GM21423 (cell line): ENCODE measurements at regions not wholly inside any gene's neighbourhood (a gene's known extent, or its start where the extent isn't known, plus 50 kb on each side); places are given as distances from the start of the nearest gene placed in this dataset.
"Not testable (repeated sequence)": the region's sequence is repeated elsewhere in the genome, so short reads cannot be mapped to it uniquely, and the experiment has no call there.

Source experiments
- ATAC-seq: cut with Tn5 transposase; IDR thresholded peaks from one replicate; pipeline ENCODE4 v1.9.1; 2021; ENCODE audit warnings: mild to moderate bottlenecking, moderate library complexity; ENCODE audit not compliant: unreplicated experiment

DNA sequence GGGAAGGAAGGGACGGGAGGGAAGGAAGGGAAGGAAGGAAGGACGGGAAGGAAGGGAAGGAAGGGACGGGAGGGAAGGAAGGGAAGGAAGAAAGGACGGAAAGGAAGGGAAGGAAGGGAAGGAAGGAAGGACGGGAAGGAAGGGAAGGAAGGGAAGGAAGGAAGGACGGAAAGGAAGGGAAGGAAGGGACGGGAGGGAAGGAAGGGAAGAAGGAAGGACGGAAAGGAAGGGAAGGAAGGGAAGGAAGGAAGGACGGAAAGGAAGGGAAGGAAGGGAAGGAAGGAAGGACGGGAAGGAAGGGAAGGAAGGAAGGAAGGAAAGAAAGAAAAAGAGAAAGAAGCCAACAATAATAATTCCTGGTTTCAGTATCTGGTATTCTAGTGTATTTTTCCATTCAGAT is 863.8 kb upstream of the WWC1 start:
- ATAC-seq = not testable (repeated sequence)

DNA sequence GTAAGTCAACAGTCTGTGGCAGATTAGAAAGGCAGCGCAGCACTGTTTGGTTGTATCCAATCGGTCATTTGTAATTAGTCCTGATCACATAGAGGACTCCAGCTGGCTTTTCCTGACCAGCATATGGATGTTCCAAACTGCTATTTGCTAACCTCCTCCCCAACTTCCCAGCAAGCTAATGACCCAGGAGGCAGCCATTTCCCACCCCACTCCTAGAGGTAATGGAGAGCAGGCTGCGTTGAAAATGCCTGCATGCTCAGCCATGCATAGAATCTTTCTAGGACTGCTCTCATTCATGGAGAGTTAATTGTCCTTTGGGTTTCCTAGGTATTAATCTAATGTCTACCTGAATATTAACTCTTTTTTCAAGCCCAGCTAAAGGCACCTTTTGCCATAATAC is 850.6 kb upstream of the WWC1 start:
- ATAC-seq = no peak

DNA sequence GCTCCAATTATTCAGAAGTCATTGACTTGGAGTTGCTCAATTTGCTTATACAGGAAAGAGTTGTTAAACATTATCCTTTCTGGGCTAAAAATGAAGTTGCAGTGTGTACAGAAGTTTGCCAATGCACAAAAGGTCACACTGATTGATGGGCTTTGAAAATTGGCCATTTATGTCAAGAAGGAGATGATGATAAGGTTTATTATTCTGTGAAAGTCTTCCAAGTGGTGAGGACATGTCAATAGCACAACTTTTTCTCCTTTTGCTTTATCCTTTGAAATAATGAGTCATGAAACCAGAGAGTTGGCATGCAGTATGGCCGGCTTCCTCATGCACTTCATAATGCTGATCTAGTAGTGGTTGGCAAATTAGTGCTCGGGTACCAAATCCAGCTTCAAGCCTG is 848.5 kb upstream of the WWC1 start:
- no peak for ATAC-seq

GRCh38 chr5:167447466-167448375 is 843.7 kb upstream of the WWC1 start:
- ATAC-seq = no peak

DNA sequence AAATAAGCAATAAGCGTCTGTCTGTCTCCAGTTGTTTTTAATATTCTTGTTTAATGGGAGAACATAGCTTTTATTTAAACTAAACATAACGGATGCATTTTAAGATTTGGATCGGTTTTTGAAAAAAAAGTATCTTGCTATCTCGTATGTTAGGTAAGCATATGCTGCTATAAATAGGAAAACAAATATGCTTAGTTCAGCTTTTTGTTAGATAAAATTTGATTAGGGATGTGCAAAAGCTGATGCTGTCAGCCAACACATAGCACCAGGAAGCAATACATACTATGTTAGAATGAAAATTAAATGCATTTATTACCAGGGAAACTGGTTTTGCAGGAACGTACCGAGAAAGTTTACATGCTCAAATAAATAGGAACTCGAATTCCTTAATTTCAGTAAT is 843.1 kb upstream of the WWC1 start:
- ATAC-seq = no peak

DNA sequence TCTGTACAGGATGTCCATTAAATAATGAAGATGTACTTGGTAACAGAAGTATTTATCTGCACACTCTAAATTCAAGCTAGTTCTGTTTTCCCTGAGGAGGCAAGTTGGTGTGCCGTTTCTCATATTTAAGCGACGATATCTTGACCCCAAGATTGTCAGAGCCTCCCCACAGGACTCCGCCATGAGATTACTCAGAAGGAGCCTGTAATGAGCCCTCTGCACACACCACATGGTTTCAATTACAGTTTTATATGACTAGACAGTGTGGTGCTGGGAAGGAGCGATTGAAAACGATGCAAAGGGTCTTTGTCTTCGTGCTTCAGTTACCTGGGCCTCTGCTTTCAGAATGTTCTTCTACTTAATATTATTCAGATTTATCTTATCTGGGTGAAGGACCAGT is 840.4 kb upstream of the WWC1 start:
- no peak for ATAC-seq

GRCh38 chr5:167452136-167452535 is 839.3 kb upstream of the WWC1 start:
- ATAC-seq = no peak

DNA sequence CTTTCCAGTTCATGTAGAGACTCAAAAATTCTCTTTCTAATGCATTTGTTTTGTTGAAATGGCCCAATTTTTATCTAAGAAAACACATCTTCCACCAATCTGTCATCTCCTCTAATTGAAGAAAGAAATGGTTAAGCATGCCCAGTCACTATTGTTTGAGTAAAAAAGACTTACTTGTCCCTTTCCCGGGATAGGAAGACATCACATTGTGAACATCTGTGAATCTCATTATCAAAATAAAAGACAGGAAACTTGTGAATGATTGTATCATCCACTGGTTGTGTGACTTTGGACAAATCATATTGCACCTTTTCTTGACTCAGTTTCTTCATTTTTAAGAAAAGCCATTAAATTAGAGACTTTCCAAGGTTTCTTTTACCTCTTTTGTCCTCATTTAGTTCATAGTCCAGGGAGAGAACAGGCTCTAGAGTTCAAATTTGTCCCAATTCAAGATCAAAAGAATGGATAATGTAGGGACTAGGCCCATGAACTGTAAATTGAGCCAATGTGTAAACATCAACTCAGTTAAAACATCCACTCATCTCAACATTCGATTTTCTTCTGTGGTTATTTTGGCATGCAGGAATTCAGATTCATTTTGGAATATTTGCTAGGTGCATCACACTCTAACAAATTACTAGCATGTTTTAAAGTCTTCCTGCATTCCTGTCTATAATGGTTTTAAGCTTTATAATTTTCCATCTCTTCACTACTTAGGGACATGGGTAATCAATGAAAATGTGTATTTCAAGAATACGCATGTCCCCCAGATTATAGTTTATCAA is 838.0 kb upstream of the WWC1 start:
- ATAC-seq = no peak

DNA sequence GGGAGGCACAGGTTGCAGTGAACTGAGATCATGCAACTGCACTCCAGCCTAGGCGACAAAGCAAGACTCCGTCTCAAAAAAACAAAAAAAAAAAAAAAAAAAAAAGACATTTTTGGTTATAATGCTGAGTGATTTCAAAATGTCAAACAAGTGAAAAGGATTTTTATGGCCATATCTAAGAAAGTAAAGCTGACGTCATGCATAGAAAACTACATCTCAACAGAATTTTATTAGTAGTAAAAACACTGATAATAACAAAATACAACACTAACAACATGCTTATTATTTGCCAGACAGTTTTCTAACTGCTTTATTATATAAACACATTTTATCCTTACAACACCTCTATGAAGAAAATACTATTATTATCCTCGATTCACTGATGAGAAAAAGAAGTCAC is 833.0 kb upstream of the WWC1 start:
- no peak for ATAC-seq

GRCh38 chr5:167460449-167461020 is 830.9 kb upstream of the WWC1 start:
- ATAC-seq = no peak

DNA sequence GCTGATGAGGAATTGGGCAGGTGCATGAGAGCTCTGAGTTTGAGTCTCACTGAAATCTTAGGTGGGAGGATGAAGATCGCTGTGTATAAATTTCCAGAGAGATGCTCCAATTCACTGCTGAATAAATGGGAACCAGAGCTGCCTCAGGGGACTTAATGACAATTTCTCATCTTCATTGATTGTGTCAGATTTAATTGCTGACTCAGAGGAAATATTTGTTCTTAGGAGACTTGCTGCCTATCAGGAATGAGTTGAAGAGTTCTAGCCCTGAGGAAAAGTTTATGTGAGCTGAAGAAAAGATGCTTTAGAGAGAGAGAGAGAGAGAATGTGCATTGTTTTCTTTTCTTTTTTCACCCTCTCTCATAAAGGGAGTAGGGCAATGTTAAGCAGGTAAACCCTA is 827.5 kb upstream of the WWC1 start:
- ATAC-seq = no peak

GRCh38 chr5:167466992-167467391 is 824.5 kb upstream of the WWC1 start:
- ATAC-seq = no peak

GRCh38 chr5:167472566-167473108 is 818.8 kb upstream of the WWC1 start:
- no peak for ATAC-seq

- ATAC-seq = no peak
These were observed 813.3 kb upstream of the WWC1 start for GRCh38 chr5:167478188-167478587.

DNA sequence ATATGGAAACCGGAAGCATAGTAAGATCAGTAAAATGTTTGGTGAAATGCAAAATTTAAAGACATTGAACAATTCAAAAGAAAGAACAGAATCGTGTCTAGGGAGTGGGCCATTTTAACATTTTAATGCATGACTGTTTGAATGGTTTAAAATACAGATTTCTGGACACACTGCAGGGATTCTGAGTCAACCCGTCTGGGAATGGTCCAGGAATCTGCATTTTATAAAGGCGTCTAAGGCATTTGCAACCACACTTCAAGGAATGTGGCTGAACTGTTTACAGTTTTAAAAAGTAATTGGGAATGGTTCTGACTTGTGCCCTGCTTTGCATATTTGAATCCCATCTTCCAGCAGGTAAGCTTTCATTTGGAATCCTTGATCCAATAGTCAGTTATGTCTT is 811.7 kb upstream of the WWC1 start:
- ATAC-seq = no peak

DNA sequence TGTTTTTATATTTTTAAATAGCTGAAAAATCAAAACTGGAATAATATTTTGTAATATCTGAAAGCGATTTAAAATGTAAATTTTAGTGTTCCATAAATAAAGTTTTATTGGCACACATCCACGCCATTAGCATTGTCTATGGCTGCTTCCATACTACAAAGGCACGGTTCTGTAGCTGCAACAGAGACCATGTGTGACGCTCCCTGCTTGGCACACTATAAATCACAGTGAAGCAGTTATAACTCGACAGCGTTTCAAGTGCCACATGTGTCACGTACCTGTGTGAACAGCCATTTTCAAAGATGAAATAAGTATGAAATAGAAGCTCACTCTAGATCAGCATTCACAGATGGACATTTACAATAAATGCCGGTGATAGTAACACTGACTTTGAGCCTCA is 810.1 kb upstream of the WWC1 start:
- ATAC-seq = no peak

DNA sequence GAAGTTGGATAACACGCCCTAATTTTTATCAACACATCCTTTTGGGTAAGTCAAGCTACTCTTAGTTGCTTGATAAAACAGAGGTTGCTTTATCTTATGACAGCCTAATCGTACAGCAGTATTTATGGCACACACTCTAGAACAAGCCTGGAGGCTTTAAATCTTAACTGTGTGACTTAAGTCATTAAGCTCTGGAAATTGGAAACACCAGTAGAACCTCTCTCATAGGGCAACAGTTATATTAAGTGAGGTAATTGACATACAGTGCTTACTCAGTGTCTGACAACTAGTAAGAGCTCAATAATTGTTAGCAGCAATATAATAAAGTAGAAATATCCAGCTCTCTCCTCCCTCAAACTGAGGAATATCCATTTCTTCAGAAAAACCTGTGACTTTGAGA is 808.9 kb upstream of the WWC1 start:
- no peak for ATAC-seq

DNA sequence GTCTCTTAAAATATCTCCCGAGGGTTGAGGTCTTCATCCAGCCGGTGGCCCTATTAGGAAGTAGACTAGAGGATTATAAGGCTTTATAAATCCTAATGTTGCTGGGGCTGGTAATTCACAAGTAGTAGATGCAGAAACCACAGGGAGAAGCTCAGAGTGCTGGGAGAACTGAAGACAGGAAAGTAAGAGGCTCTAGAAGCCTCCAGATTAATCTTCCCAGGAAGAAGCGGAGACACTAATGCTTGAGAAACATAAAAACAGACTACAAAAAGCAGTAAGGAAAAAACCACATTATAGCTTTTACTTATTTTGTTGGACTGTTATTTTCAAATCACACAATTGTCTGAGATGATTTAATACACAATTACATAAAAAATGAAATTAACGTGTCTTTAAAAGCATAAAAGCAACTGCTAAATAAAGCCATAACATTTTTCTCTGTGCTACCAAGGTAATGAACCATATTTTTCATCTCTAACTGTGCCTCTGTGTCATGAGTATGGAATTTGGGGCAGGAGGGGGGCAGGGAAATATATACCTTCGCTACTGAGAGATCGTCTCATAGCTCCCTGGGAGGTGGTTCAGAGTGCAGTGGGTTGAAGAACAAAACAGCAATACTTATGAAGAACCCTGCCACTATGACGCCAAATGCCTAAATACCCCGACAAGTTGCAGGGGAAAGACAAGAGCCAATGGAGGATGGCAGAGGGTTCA is 806.2 kb upstream of the WWC1 start:
- ATAC-seq = no peak

DNA sequence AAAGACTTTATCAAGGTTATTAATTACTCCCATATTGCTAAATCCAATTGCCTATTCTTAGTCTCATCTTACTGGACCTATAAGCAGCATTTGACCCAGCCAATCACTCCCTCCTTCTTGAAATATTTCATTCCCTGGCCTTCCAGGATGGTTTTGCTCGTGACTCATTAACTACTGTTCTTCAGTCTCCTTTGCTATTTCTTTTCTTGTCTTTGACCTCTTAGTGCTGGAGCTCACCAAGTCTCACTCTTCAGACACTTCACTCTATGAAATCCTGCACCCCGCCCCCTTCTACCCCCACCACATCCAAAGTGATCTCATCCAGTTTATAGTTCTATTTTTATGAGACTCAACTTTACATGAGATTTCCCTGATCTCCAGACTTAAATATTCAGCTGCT is 803.1 kb upstream of the WWC1 start:
- ATAC-seq = no peak

DNA sequence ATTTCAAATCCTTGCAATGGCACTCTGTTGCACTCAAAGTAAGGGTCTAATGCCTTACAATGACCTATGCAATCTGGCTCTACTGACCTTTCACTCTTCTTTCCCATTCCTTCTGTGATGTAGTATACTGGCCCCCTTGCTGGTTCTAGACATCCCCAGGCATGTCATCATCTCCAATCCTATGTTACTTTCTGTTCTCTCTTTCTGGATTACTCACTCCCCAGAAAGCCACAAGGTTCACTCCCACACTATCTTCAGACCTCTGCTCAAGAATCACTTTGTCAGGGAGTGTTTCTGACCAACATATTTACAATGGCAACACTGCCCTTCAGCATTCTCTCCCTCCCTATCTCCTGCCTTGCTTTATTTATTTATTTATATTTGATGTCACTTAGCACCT is 802.2 kb upstream of the WWC1 start:
- peak; percentile 52 for ATAC-seq
